Endodermal cell (in vitro differentiated cells): ENCODE measurements at regions not wholly inside any gene's neighbourhood (a gene's known extent, or its start where the extent isn't known, plus 50 kb on each side); places are given as distances from the start of the nearest gene placed in this dataset.
A peak's percentile ranks its signal among the peaks of the same experiment; 100 is the strongest.

ENCODE experiments used
- DNase-seq: peaks from one replicate; pipeline ENCODE4 v3.0.0-alpha.2; 2017
- H3K27ac ChIP-seq: 2 replicates; pipeline ENCODE4 v1.5.1; 2013; ENCODE audit warnings: mild to moderate bottlenecking, low read depth, low read length, moderate library complexity
- H3K27me3 ChIP-seq: 2 replicates; pipeline ENCODE4 v1.6.1; 2013; ENCODE audit warnings: mild to moderate bottlenecking, low read length, moderate library complexity; ENCODE audit not compliant: insufficient read depth, control insufficient read depth, poor library complexity, severe bottlenecking
- H3K36me3 ChIP-seq: 2 replicates; pipeline ENCODE4 v1.7.0; 2013; ENCODE audit warnings: mild to moderate bottlenecking, low read length, moderate library complexity; ENCODE audit not compliant: control insufficient read depth, insufficient read depth
- H3K4me1 ChIP-seq: one replicate; pipeline ENCODE4 v1.7.0; 2013; ENCODE audit warnings: low read length; ENCODE audit not compliant: control insufficient read depth, insufficient read depth
- H3K4me3 ChIP-seq: 2 replicates; pipeline ENCODE4 v1.5.1; 2013; ENCODE audit warnings: mild to moderate bottlenecking, low read length, moderate library complexity
- H3K9ac ChIP-seq: 2 replicates; pipeline ENCODE4 v1.6.1; 2013; ENCODE audit warnings: mild to moderate bottlenecking, low read length, moderate library complexity; ENCODE audit not compliant: poor library complexity, severe bottlenecking; ENCODE audit errors: extremely low read depth
- H3K9me3 ChIP-seq: 2 replicates; pipeline ENCODE4 v1.6.1; 2013; ENCODE audit warnings: mild to moderate bottlenecking, low read length, moderate library complexity; ENCODE audit not compliant: control insufficient read depth
- H3K27ac Mint-ChIP-seq: 2 replicates; pipeline ENCODE4 v1.8.0; 2020; ENCODE audit warnings: mixed read lengths
- H3K27me3 Mint-ChIP-seq: 2 replicates; pipeline ENCODE4 v1.8.0; 2021; ENCODE audit warnings: mild to moderate bottlenecking, mixed read lengths; ENCODE audit not compliant: insufficient read depth
- H3K36me3 Mint-ChIP-seq: 2 replicates; pipeline ENCODE4 v1.8.0; 2020; ENCODE audit warnings: low read depth, mixed read lengths
- H3K4me1 Mint-ChIP-seq: 2 replicates; pipeline ENCODE4 v1.8.0; 2020; ENCODE audit warnings: mixed read lengths
- H3K4me3 Mint-ChIP-seq: 2 replicates; pipeline ENCODE4 v1.8.0; 2020; ENCODE audit warnings: mild to moderate bottlenecking, moderate library complexity, mixed read lengths
- H3K9me3 Mint-ChIP-seq: 2 replicates; pipeline ENCODE4 v1.8.0; 2020; ENCODE audit warnings: mild to moderate bottlenecking, mixed read lengths
- CTCF ChIP-seq: fragments of 200-600 bp; sonication (generic); conservative IDR thresholded peaks from 2 replicates; pipeline ENCODE4 v1.5.0; 2021; ENCODE audit warnings: antibody characterized with exemption, mild to moderate bottlenecking
- WGBS, 2 experiments: methylation state at CpG; one replicate each; pipeline versions ENCODE4 v1.1.5 to v1.1.7; 2013; ENCODE audit warnings: missing lambda C conversion rate in 2 of 2, mixed read lengths in 1 of 2; ENCODE audit not compliant: insufficient coverage in 1 of 2, insufficient read length in 1 of 2; 5-methylcytosine and 5-hydroxymethylcytosine counted together

- Mint-ChIP-seq H3K9me3 (no peaks in the 10 kb centered on the region), H3K4me1 (no peaks in the 10 kb centered on the region), H3K27ac (no peak overlapping the region), H3K4me3 (no peak overlapping the region), H3K27me3 (peaks cover 6% of the 10 kb centered on the region), H3K36me3 (no peaks in the 10 kb centered on the region)
- H3K36me3 ChIP-seq, result no peaks in the 10 kb centered on the region
- H3K4me3 ChIP-seq, result no peak overlapping the region
- WGBS, 2 experiments, result 92 to 96% methylated on average over 4 to 7 of the region's 7 CpGs
- DNase-seq, result no peak
- H3K9ac ChIP-seq, result no peak overlapping the region
- H3K4me1 ChIP-seq, result no peaks in the 10 kb centered on the region
- H3K9me3 ChIP-seq, result no peaks in the 10 kb centered on the region
- no peaks in the 10 kb centered on the region for H3K27me3 ChIP-seq
- no peak overlapping the region for H3K27ac ChIP-seq
- no peak for TF ChIP-seq CTCF
Measured at GRCh38 chr11:19370100-19370861, 129.5 kb upstream of the E2F8 start.

- Mint-ChIP-seq H3K9me3 (no peaks in the 10 kb centered on the region), H3K27me3 (peaks cover 3% of the 10 kb centered on the region), H3K4me3 (no peak overlapping the region), H3K27ac (no peak overlapping the region), H3K4me1 (no peaks in the 10 kb centered on the region), H3K36me3 (no peaks in the 10 kb centered on the region)
- H3K4me1 ChIP-seq, result no peaks in the 10 kb centered on the region
- no peaks in the 10 kb centered on the region for H3K9me3 ChIP-seq
- no peaks in the 10 kb centered on the region for H3K36me3 ChIP-seq
- no peak overlapping the region for H3K9ac ChIP-seq
- WGBS, 2 experiments, result 83 to 93% methylated on average over 5 to 6 of the region's 6 CpGs
- peaks cover 7% of the 10 kb centered on the region for H3K27me3 ChIP-seq
- no peak overlapping the region for H3K4me3 ChIP-seq
- TF ChIP-seq CTCF, result no peak
- no peak for DNase-seq
- peak overlapping the region; percentile 50 for H3K27ac ChIP-seq
Measured at GRCh38 chr11:19368726-19369375, 128.1 kb upstream of the E2F8 start.

- Histone ChIP-seq H3K9me3 (no peaks in the 10 kb centered on the region), H3K27ac (no peak overlapping the region), H3K36me3 (no peaks in the 10 kb centered on the region), H3K4me1 (no peaks in the 10 kb centered on the region), H3K27me3 (peaks cover 7% of the 10 kb centered on the region), H3K4me3 (no peak overlapping the region), H3K9ac (no peak overlapping the region)
- Mint-ChIP-seq H3K36me3 (no peaks in the 10 kb centered on the region), H3K4me1 (no peaks in the 10 kb centered on the region), H3K27ac (no peak overlapping the region), H3K27me3 (peaks cover 3% of the 10 kb centered on the region), H3K9me3 (no peaks in the 10 kb centered on the region), H3K4me3 (no peak overlapping the region)
- DNase-seq, result no peak
- TF ChIP-seq CTCF, result no peak
- WGBS, 2 experiments, result 85 to 93% methylated on average over 2 of the region's 2 CpGs
Measured at GRCh38 chr11:19366992-19367709, 126.4 kb upstream of the E2F8 start.
